ENCODE measurements at regions not wholly inside any gene's neighbourhood (a gene's known extent, or its start where the extent isn't known, plus 50 kb on each side); places are given as distances from the start of the nearest gene placed in this dataset.

DNA sequence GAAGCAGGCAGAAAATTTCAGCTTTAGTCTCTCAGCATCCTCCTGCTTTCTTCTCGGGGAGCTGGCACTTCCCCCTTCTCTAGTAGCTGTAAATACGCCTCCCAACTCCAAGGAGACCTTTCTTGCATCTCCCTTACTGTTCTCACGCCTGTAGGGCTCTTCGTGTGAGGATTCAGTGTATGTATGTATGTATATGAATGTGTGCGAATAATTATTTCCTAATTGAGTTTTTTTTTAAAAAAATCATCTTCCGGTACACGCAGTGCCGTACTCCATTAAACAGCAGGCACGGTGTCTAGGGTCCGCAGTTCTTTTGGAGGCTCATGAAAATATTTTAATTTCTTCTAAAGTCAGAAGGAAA is 85.4 kb downstream of the HFE start:
- 0 to 1% (median 1%) methylated on average over 10 of the region's 10 CpGs for WGBS, 3 donors
- peak in 1 of 5 donors; percentile 47 for DNase-seq
- Histone ChIP-seq H3K36me3 (no peaks in the 10 kb centered on the region), H3K4me3 (peak overlapping the region; percentile 72), H3K27me3 (no peaks in the 10 kb centered on the region), H3K27ac (peak overlapping the region; percentile 76 to 97), H3K4me1 (ENCODE audit: insufficient read depth) (peaks cover 2% of the 10 kb centered on the region), H3K9me3 (no peaks in the 10 kb centered on the region)
- intact Hi-C loops (cut with DNase I) = loop anchor here in 1 of 4 donors (10.0 kb wide), 1 partner anchor 422 kb away; the partner anchor contains the start of gene ABT1
- no peak for TF ChIP-seq POLR2A (IDR thresholded peaks at IDR 0.05)
- TF ChIP-seq, protein P1, sequence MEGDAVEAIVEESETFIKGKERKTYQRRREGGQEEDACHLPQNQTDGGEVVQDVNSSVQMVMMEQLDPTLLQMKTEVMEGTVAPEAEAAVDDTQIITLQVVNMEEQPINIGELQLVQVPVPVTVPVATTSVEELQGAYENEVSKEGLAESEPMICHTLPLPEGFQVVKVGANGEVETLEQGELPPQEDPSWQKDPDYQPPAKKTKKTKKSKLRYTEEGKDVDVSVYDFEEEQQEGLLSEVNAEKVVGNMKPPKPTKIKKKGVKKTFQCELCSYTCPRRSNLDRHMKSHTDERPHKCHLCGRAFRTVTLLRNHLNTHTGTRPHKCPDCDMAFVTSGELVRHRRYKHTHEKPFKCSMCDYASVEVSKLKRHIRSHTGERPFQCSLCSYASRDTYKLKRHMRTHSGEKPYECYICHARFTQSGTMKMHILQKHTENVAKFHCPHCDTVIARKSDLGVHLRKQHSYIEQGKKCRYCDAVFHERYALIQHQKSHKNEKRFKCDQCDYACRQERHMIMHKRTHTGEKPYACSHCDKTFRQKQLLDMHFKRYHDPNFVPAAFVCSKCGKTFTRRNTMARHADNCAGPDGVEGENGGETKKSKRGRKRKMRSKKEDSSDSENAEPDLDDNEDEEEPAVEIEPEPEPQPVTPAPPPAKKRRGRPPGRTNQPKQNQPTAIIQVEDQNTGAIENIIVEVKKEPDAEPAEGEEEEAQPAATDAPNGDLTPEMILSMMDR (IDR thresholded peaks at IDR 0.05) = peak in 1 of 3 donors; percentile 16
- no peak for TF ChIP-seq EP300 (IDR thresholded peaks at IDR 0.05)

DNA sequence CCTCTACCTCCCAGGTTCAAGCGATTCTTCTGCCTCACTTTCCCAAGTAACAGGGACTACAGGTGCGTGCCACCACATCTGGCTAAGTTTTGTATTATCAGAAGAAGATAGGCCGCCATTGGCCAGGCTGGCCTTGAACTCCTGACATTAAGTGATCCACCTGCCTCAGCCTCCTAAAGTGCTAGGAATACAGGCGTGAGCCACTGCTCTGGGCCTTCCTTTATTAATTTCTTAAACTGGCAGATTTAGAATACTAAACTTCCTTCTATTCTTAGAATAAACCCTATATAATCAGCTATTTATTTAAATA is 86.6 kb downstream of the HFE start:
- Histone ChIP-seq H3K4me1 (ENCODE audit: insufficient read depth) (peaks cover 2% of the 10 kb centered on the region), H3K27ac (no peak overlapping the region), H3K27me3 (no peaks in the 10 kb centered on the region), H3K4me3 (no peak overlapping the region), H3K9me3 (no peaks in the 10 kb centered on the region), H3K36me3 (no peaks in the 10 kb centered on the region)
- WGBS, 3 donors = 77 to 89% (median 86%) methylated on average over 4 of the region's 4 CpGs
- no peak for DNase-seq
- TF ChIP-seq EP300 (IDR thresholded peaks at IDR 0.05) (no peak), POLR2A (IDR thresholded peaks at IDR 0.05) (no peak)
- TF ChIP-seq, protein P1 (IDR thresholded peaks at IDR 0.05) = no peak
- intact Hi-C loops (cut with DNase I) = loop anchor here in 1 of 4 donors (10.0 kb wide), 1 partner anchor 421 kb away; the partner anchor contains the start of gene ABT1

DNA sequence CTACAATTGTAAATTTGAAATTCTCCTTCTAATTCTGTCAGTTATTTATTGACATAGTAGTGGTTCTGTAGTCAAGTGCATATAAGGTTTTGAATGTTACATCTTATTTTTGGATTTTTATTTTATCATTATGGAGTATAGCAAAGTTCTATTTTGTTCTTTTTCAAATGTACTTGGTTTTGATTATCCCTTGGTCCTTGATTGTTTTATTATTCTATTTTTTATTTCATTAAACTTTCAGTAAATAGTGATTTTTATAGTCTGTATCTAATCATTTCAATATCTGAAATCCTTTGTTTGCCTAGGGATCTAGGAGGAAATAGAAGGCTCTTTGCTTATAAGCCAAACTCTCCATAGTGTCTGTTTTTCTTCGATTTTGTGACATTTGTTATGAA is 87.8 kb downstream of the HFE start:
- H3K4me3 ChIP-seq = no peak overlapping the region
- intact Hi-C loops (cut with DNase I) = loop anchor here in 1 of 4 donors (10.0 kb wide), 1 partner anchor 420 kb away; the partner anchor contains the start of gene ABT1
- no peaks in the 10 kb centered on the region for H3K27me3 ChIP-seq
- no peak for DNase-seq
- 23 to 34% (median 31%) methylated on average over 1 of the region's 1 CpG for WGBS, 3 donors
- H3K36me3 ChIP-seq = no peaks in the 10 kb centered on the region
- TF ChIP-seq EP300 (IDR thresholded peaks at IDR 0.05) (no peak), POLR2A (IDR thresholded peaks at IDR 0.05) (no peak)
- TF ChIP-seq, protein P1 (IDR thresholded peaks at IDR 0.05) = no peak
- H3K9me3 ChIP-seq = no peaks in the 10 kb centered on the region
- no peak overlapping the region for H3K27ac ChIP-seq
- H3K4me1 ChIP-seq (ENCODE audit: insufficient read depth) = peaks cover 2% of the 10 kb centered on the region

DNA sequence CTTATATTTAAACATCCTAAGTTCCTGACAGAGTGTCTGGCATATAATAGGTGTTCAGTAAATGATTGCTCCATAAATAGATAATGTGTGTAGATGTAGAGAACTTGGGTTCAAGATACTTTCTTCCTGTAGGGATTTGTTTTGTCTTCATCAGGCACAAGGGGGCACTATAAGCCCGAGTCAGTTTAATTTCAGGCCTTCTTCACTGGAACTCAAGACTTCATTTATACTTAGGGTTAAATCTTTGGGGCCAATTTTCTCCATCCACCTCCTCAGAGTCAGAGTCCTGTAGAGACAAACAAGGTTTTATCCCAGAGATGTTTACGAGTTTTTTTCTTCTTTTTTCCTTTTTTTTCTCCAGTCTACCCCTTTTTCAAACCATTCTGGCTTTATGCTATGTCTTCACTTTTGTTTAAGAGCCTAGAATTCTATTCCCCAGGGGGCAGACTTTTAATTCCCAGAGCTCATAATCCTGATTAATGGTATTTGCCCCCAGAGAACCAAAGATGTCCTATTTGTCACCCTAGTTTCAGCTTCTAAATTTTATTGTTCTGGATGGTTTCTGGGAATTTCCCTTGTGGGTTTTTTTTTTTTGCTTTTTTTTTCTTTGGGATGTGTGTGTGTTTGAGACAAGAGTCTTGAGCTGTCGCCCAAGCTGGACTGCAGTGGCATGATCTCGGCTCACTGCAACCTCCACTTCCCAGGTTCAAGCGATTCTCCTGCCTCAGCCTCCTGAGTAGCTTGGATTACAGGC is 88.4 kb downstream of the HFE start:
- Histone ChIP-seq H3K9me3 (no peaks in the 10 kb centered on the region), H3K4me1 (ENCODE audit: insufficient read depth) (peaks cover 2% of the 10 kb centered on the region), H3K36me3 (no peaks in the 10 kb centered on the region), H3K27me3 (no peaks in the 10 kb centered on the region), H3K4me3 (no peak overlapping the region), H3K27ac (no peak overlapping the region)
- no peak for DNase-seq
- WGBS, 3 donors = 66 to 75% (median 70%) methylated on average over 5 of the region's 5 CpGs
- intact Hi-C loops (cut with DNase I) = loop anchor here in 1 of 4 donors (10.0 kb wide), 1 partner anchor 419 kb away; the partner anchor contains the start of gene ABT1
- TF ChIP-seq, protein P1 (IDR thresholded peaks at IDR 0.05) = peak in 2 of 3 donors; percentile 20 to 50
- TF ChIP-seq EP300 (IDR thresholded peaks at IDR 0.05) = no peak
